H1 (cell line): ENCODE measurements at regions not wholly inside any gene's neighbourhood (a gene's known extent, or its start where the extent isn't known, plus 50 kb on each side); places are given as distances from the start of the nearest gene placed in this dataset.

Experiments
- CTCF ChIA-PET: fragments of 300-600 bp; sonication (Branson Sonifier 250); formaldehyde crosslinking; loops from one replicate; lab custom pipeline; 2021; ENCODE audit not compliant: partially characterized antibody; lab: Charles Lee
- POLR2A ChIA-PET: fragments of 300-600 bp; sonication (Branson Sonifier 250); formaldehyde crosslinking; loops from one replicate; lab custom pipeline; 2021; ENCODE audit warnings: inconsistent platforms; ENCODE audit not compliant: partially characterized antibody; lab: Charles Lee
- DNase-seq, 2 experiments: peaks; one replicate each; pipeline versions ENCODE4 v3.0.0 to v3.0.0-alpha.2; 2010 to 2022; ENCODE audit warnings: low spot score in 2 of 2, low read depth in 1 of 2, mixed read lengths in 1 of 2
- FAIRE-seq: peaks from 2 replicates; lab custom pipeline; 2011; peaks lifted over from hg19 to GRCh38; lab: Jason Lieb, UNC
- H2AFZ ChIP-seq: 2 replicates; pipeline ENCODE4 v1.8.1; 2012; ENCODE audit warnings: low read length, inconsistent platforms
- H2AK5ac ChIP-seq: 2 replicates; pipeline ENCODE4 v1.6.1; 2013; ENCODE audit warnings: low read depth, low read length
- H2BK120ac ChIP-seq: replicated peaks from 2 replicates; pipeline ENCODE3; 2013; ENCODE audit warnings: low read depth, low read length, inconsistent platforms
- H2BK12ac ChIP-seq: 2 replicates; pipeline ENCODE4 v1.6.1; 2013; ENCODE audit warnings: low read depth, low read length
- H2BK15ac ChIP-seq: 2 replicates; pipeline ENCODE4 v1.6.1; 2013; ENCODE audit warnings: low read length
- H2BK20ac ChIP-seq: 2 replicates; pipeline ENCODE4 v1.6.1; 2013; ENCODE audit warnings: low read length
- H2BK5ac ChIP-seq: 2 replicates; pipeline ENCODE4 v1.6.1; 2013; ENCODE audit warnings: low read depth, low read length
- H3K14ac ChIP-seq: 2 replicates; pipeline ENCODE4 v1.6.1; 2013; ENCODE audit warnings: inconsistent platforms; ENCODE audit not compliant: insufficient read length
- H3K18ac ChIP-seq: 2 replicates; pipeline ENCODE4 v1.6.1; 2013; ENCODE audit warnings: low read length; ENCODE audit errors: extremely low read depth
- H3K23ac ChIP-seq: 2 replicates; pipeline ENCODE4 v1.6.1; 2013; ENCODE audit warnings: inconsistent platforms; ENCODE audit not compliant: insufficient read length
- H3K23me2 ChIP-seq: 2 replicates; pipeline ENCODE4 v1.6.1; 2013; ENCODE audit warnings: low read depth, low read length
- H3K27ac ChIP-seq: 2 replicates; pipeline ENCODE4 v1.6.1; 2011; ENCODE audit warnings: low read depth, low read length, inconsistent platforms
- H3K27me3 ChIP-seq, 4 experiments: replicated peaks in 1 of 4; 1 replicate in 1 of 4; 2 replicates in 3 of 4; pipeline versions ENCODE4 v1.6.1 to v1.8.1; 2011 to 2013; ENCODE audit warnings: low read length in 3 of 4, mild to moderate bottlenecking in 3 of 4, inconsistent platforms in 2 of 4, mixed read lengths in 2 of 4, moderate library complexity in 1 of 4; ENCODE audit not compliant: control insufficient read depth in 3 of 4, insufficient read depth in 3 of 4; ENCODE audit errors: extremely low read depth in 1 of 4
- H3K36me3 ChIP-seq, 4 experiments: 2 replicates each; pipeline versions ENCODE4 v1.6.1 to v1.8.1; 2011 to 2013; ENCODE audit warnings: mild to moderate bottlenecking in 4 of 4, low read length in 3 of 4, moderate library complexity in 2 of 4, control low read depth in 1 of 4, inconsistent platforms in 1 of 4; ENCODE audit not compliant: insufficient read depth in 4 of 4, control insufficient read depth in 2 of 4
- H3K4ac ChIP-seq: replicated peaks from 2 replicates; pipeline ENCODE3; 2013; ENCODE audit warnings: low read length, low read depth, mixed read lengths, inconsistent platforms; ENCODE audit not compliant: insufficient read length
- H3K4me1 ChIP-seq, 4 experiments: replicated peaks in 1 of 4; 1 replicate in 1 of 4; 2 replicates in 3 of 4; pipeline versions ENCODE4 v1.6.1 to v1.8.1; 2011 to 2013; ENCODE audit warnings: low read length in 3 of 4, inconsistent platforms in 2 of 4, mixed read lengths in 1 of 4; ENCODE audit not compliant: insufficient read depth in 4 of 4, control insufficient read depth in 3 of 4
- H3K4me2 ChIP-seq, 2 experiments: 2 replicates each; pipeline versions ENCODE4 v1.6.1 to v1.8.1; 2011 to 2013; ENCODE audit warnings: low read depth in 2 of 2, low read length in 2 of 2, control low read depth in 1 of 2, inconsistent platforms in 1 of 2, mild to moderate bottlenecking in 1 of 2; ENCODE audit not compliant: insufficient read depth in 1 of 2
- H3K4me3 ChIP-seq, 4 experiments: fragments of 200-600, 300-600 bp in 1 of 4; sonication (generic), shearing (Covaris generic), sonication (Bioruptor Twin) in 1 of 4; 2 replicates each; pipeline versions ENCODE4 v1.5.1 to v1.8.1; 2011 to 2016; ENCODE audit warnings: low read length in 4 of 4, low read depth in 3 of 4, control low read depth in 2 of 4, inconsistent platforms in 2 of 4, mild to moderate bottlenecking in 2 of 4, mixed read lengths in 1 of 4, moderate library complexity in 1 of 4; ENCODE audit not compliant: insufficient read depth in 2 of 4; ENCODE audit errors: extremely low read depth in 1 of 4
- H3K56ac ChIP-seq: replicated peaks from 2 replicates; pipeline ENCODE3; 2013; ENCODE audit warnings: low read depth, mild to moderate bottlenecking, mixed read lengths, low read length, inconsistent platforms; ENCODE audit not compliant: insufficient read length
- H3K79me1 ChIP-seq: 2 replicates; pipeline ENCODE4 v1.6.1; 2013; ENCODE audit warnings: low read depth, low read length, control low read depth
- H3K79me2 ChIP-seq, 2 experiments: 2 replicates each; pipeline versions ENCODE4 v1.6.1 to v1.8.1; 2012 to 2013; ENCODE audit warnings: low read length in 2 of 2, mild to moderate bottlenecking in 2 of 2, inconsistent platforms in 1 of 2; ENCODE audit not compliant: insufficient read depth in 2 of 2, control insufficient read depth in 1 of 2
- H3K9ac ChIP-seq, 4 experiments: replicated peaks in 1 of 4; 1 replicate in 1 of 4; 2 replicates in 3 of 4; pipeline versions ENCODE4 v1.6.1 to v1.8.1; 2011 to 2013; ENCODE audit warnings: low read depth in 3 of 4, low read length in 3 of 4, control low read depth in 2 of 4, mild to moderate bottlenecking in 2 of 4, moderate library complexity in 2 of 4, inconsistent platforms in 1 of 4; ENCODE audit errors: extremely low read depth in 1 of 4
- H3K9me3 ChIP-seq, 2 experiments: 2 replicates each; pipeline versions ENCODE4 v1.6.1 to v1.8.1; 2012 to 2013; ENCODE audit warnings: mild to moderate bottlenecking in 2 of 2, moderate library complexity in 2 of 2, control low read depth in 1 of 2, inconsistent platforms in 1 of 2, low read depth in 1 of 2, low read length in 1 of 2, mixed read lengths in 1 of 2; ENCODE audit not compliant: insufficient read depth in 2 of 2
- H4K20me1 ChIP-seq, 2 experiments: replicated peaks in 1 of 2; 2 replicates each; pipeline versions ENCODE3 to v1.8.1; 2011 to 2013; ENCODE audit warnings: inconsistent platforms in 2 of 2, low read length in 2 of 2, mild to moderate bottlenecking in 1 of 2; ENCODE audit not compliant: insufficient read depth in 2 of 2, control insufficient read depth in 1 of 2
- H4K5ac ChIP-seq: 2 replicates; pipeline ENCODE4 v1.6.1; 2013; ENCODE audit warnings: low read length, low read depth, mixed read lengths, inconsistent platforms; ENCODE audit not compliant: insufficient read length
- H4K8ac ChIP-seq: 2 replicates; pipeline ENCODE4 v1.8.0; 2013; ENCODE audit warnings: mild to moderate bottlenecking, moderate library complexity, low read length, inconsistent platforms; ENCODE audit not compliant: insufficient read depth; ENCODE audit errors: extremely low read depth
- H4K91ac ChIP-seq: replicated peaks from 2 replicates; pipeline ENCODE3; 2013; ENCODE audit warnings: low read length, mixed read lengths, inconsistent platforms; ENCODE audit not compliant: insufficient read length
- BCL11A ChIP-seq, 2 experiments: IDR thresholded peaks; one replicate each; pipeline ENCODE4 v1.6.1; 2011; ENCODE audit warnings: low read depth in 2 of 2, low read length in 2 of 2, mild to moderate bottlenecking in 2 of 2
- CREB1 ChIP-seq: IDR thresholded peaks from 2 replicates; pipeline ENCODE4 v1.6.1; 2012; ENCODE audit warnings: inconsistent platforms
- HDAC2 ChIP-seq, 2 experiments: fragments of 300-600 bp in 1 of 2; sonication (generic) in 1 of 2; IDR thresholded peaks; 2 replicates each; pipeline ENCODE4 v1.6.1; 2011 to 2012; ENCODE audit warnings: low read depth in 2 of 2, low read length in 2 of 2, mild to moderate bottlenecking in 2 of 2, moderate library complexity in 2 of 2, borderline replicate concordance in 1 of 2, inconsistent platforms in 1 of 2
- KDM1A ChIP-seq: fragments of 200-600, 300-600 bp; sonication (generic); IDR thresholded peaks from 2 replicates; pipeline ENCODE4 v1.7.1; 2016; ENCODE audit warnings: mild to moderate bottlenecking, low read length, borderline replicate concordance
- PHF8 ChIP-seq: fragments of 200-600 bp; sonication (generic); conservative IDR thresholded peaks from 2 replicates; pipeline ENCODE4 v1.7.1; 2012; ENCODE audit warnings: low read depth, mild to moderate bottlenecking, inconsistent platforms, low read length, moderate library complexity
- POLR2A ChIP-seq, 2 experiments: IDR thresholded peaks; 1 replicate in 1 of 2; 2 replicates in 1 of 2; pipeline ENCODE4 v1.6.1; 2011; ENCODE audit warnings: low read depth in 2 of 2, low read length in 2 of 2, mild to moderate bottlenecking in 2 of 2; ENCODE audit errors: control extremely low read depth in 1 of 2
- RFX5 ChIP-seq: IDR thresholded peaks from 2 replicates; pipeline ENCODE4 v1.6.1; 2011; ENCODE audit warnings: low read depth, low read length, improper control_type of control experiment, borderline replicate concordance
- RNF2 ChIP-seq: fragments of 200-900, 300-1000 bp; sonication (generic); IDR thresholded peaks from 2 replicates; pipeline ENCODE4 v1.7.1; 2016; ENCODE audit warnings: borderline replicate concordance, low read depth, mild to moderate bottlenecking, antibody characterized with exemption, low read length; ENCODE audit not compliant: poor library complexity, severe bottlenecking; ENCODE audit errors: missing control alignments
- ZNF274 ChIP-seq: IDR thresholded peaks from 2 replicates; pipeline ENCODE4 v1.7.0; 2012; ENCODE audit warnings: low read length, borderline replicate concordance; ENCODE audit errors: extremely low read depth
- WGBS, 2 experiments: shearing (Covaris generic) in 1 of 2; methylation state at CpG; one replicate each; pipeline versions ENCODE4 v1.1.6 to v1.1.7; 2013 to 2015; ENCODE audit warnings: low lambda C conversion rate in 2 of 2, mixed read lengths in 2 of 2, inconsistent platforms in 1 of 2, low coverage in 1 of 2, missing lambda C conversion rate in 1 of 2; ENCODE audit not compliant: insufficient replicate concordance in 2 of 2, insufficient coverage in 1 of 2, insufficient read length in 1 of 2; ENCODE audit errors: extremely low coverage in 1 of 2, missing lambda C conversion rate in 1 of 2; 5-methylcytosine and 5-hydroxymethylcytosine counted together

DNA sequence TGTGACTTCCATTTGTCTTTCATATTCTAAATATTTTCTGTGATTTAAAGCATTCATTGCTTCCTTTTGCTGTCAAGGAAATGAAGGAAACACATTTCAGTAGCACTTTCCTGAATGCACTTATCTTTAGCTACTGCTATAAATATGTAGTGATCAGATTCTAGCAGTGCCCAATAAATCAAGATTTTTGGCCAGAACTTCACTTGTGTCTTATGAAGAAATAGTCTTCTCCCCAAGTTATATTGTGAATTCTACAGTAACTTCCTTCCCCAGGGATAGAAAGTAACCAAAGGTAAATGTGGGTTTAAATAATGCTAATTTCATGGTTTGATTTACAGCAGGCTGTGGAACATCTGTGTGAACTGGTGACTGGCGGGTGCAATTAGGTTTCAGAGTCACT is 77.9 kb downstream of the DMRT2 start:
- H2AK5ac ChIP-seq: no peak overlapping the region
- no peaks in the 10 kb centered on the region for H3K23me2 ChIP-seq
- no peak overlapping the region for H2BK120ac ChIP-seq
- POLR2A ChIA-PET: no interaction called here
- H3K9ac ChIP-seq: no peak overlapping the region
- no peaks in the 10 kb centered on the region for H3K36me3 ChIP-seq
- no peak for DNase-seq
- H4K20me1 ChIP-seq: no peaks in the 10 kb centered on the region
- no peaks in the 10 kb centered on the region for H3K4me1 ChIP-seq
- H3K9me3 ChIP-seq: peaks cover 46 to 50% of the 10 kb centered on the region in 2 experiments
- no peak overlapping the region for H4K91ac ChIP-seq
- H2AFZ ChIP-seq: no peak overlapping the region
- no peaks in the 10 kb centered on the region for H3K79me1 ChIP-seq
- H2BK12ac ChIP-seq: no peak overlapping the region
- 90% methylated on average over 1 of the region's 1 CpG; no CpG with 5 or more reads in 1 of the 2 experiments for WGBS, 2 experiments
- H2BK5ac ChIP-seq: no peak overlapping the region
- no peak for TF ChIP-seq POLR2A (IDR thresholded peaks at IDR 0.05; ENCODE audit: control extremely low read depth in 1 of 2, low read depth in 2 of 2, low read length in 2 of 2)
- no peak for TF ChIP-seq HDAC2 (IDR thresholded peaks at IDR 0.05; ENCODE audit: borderline replicate concordance in 1 of 2, low read depth in 2 of 2, low read length in 2 of 2)
- no peak for TF ChIP-seq RNF2
- TF ChIP-seq BCL11A (IDR thresholded peaks at IDR 0.05; ENCODE audit: low read depth in 2 of 2, low read length in 2 of 2): no peak
- no peak for TF ChIP-seq RFX5
- TF ChIP-seq CREB1: no peak
- no peak for TF ChIP-seq PHF8
- no peak for TF ChIP-seq KDM1A
- TF ChIP-seq ZNF274: no peak
- no peak overlapping the region for H3K4me3 ChIP-seq
- H3K14ac ChIP-seq: no peak overlapping the region
- no peak overlapping the region for H4K5ac ChIP-seq
- H2BK15ac ChIP-seq: no peak overlapping the region
- CTCF ChIA-PET: no interaction called here
- no peak overlapping the region for H4K8ac ChIP-seq
- H3K18ac ChIP-seq: no peak overlapping the region
- H2BK20ac ChIP-seq: no peak overlapping the region
- H3K79me2 ChIP-seq: no peaks in the 10 kb centered on the region
- H3K27me3 ChIP-seq: no peaks in the 10 kb centered on the region
- H3K4ac ChIP-seq: no peak overlapping the region
- H3K4me2 ChIP-seq: no peak overlapping the region
- H3K23ac ChIP-seq: no peak overlapping the region
- H3K56ac ChIP-seq: no peak overlapping the region
- no peak for FAIRE-seq
- H3K27ac ChIP-seq: no peak overlapping the region
